ENCODE measurements at regions not wholly inside any gene's neighbourhood (a gene's known extent, or its start where the extent isn't known, plus 50 kb on each side); places are given as distances from the start of the nearest gene placed in this dataset.

DNA sequence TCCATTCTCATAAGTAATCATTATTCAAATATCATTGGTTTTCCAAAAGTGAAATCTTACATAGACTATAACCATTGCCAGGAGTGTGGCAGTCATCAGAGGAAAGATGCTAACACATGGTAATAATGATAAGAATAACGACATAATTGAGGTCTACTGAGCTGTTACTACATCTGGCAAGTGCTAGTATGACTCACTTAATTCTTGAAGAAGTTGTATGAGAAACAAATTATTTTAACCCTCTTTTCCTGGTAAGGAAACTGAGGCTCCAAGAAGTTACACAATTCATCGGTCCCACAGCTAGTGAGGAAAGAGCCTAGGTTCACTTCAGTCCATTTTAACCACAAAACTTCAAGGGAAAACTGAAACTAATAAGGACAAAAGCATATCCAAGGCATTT is 335.6 kb upstream of the BTBD3 start:
- no peak for TF ChIP-seq GATA2 (IDR thresholded peaks at IDR 0.05; ENCODE audit: low read depth, low read length)
- TF ChIP-seq GATA3 (IDR thresholded peaks at IDR 0.05; ENCODE audit: low read depth, low read length) = no peak

GRCh38 chr20:11585752-11586352 is 331.8 kb upstream of the BTBD3 start:
- TF ChIP-seq GATA3 (IDR thresholded peaks at IDR 0.05; ENCODE audit: low read depth, low read length) (no peak), GATA2 (IDR thresholded peaks at IDR 0.05; ENCODE audit: low read depth, low read length) (no peak)

- TF ChIP-seq GATA3 (IDR thresholded peaks at IDR 0.05; ENCODE audit: low read depth, low read length) (no peak), GATA2 (IDR thresholded peaks at IDR 0.05; ENCODE audit: low read depth, low read length) (no peak)
Measured at GRCh38 chr20:11588875-11589274, 328.8 kb upstream of the BTBD3 start.

GRCh38 chr20:11591965-11592364 is 325.7 kb upstream of the BTBD3 start:
- no peak for TF ChIP-seq GATA2 (IDR thresholded peaks at IDR 0.05; ENCODE audit: low read depth, low read length)
- no peak for TF ChIP-seq GATA3 (IDR thresholded peaks at IDR 0.05; ENCODE audit: low read depth, low read length)

- TF ChIP-seq GATA3 (IDR thresholded peaks at IDR 0.05; ENCODE audit: low read depth, low read length) (no peak), GATA2 (IDR thresholded peaks at IDR 0.05; ENCODE audit: low read depth, low read length) (no peak)
Measured at GRCh38 chr20:11604339-11604738, 313.4 kb upstream of the BTBD3 start.

DNA sequence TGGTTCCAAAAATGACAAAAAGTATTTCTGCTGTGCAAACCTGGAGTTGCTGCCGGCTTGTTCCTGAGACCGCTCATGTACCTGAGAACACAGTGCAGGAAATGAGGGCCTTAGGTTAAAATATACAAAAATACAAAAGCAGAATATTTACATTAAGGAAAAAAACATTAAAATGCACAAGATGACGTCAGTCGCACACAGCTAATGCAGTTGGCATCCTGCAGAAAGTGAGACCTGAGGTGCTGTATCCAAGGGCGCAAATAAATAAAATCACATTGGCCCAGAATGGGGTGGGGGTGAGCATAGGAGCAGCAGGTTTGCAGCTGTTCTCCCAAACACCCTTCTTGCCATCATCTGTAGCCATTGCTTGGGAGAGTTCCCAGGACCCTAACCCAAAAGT is 310.6 kb upstream of the BTBD3 start:
- TF ChIP-seq GATA3 (IDR thresholded peaks at IDR 0.05; ENCODE audit: low read depth, low read length) = no peak
- no peak for TF ChIP-seq GATA2 (IDR thresholded peaks at IDR 0.05; ENCODE audit: low read depth, low read length)

GRCh38 chr20:11608736-11609135 is 309.0 kb upstream of the BTBD3 start:
- TF ChIP-seq GATA2 (IDR thresholded peaks at IDR 0.05; ENCODE audit: low read depth, low read length) (no peak), GATA3 (IDR thresholded peaks at IDR 0.05; ENCODE audit: low read depth, low read length) (no peak)

- no peak for TF ChIP-seq GATA3 (IDR thresholded peaks at IDR 0.05; ENCODE audit: low read depth, low read length)
- no peak for TF ChIP-seq GATA2 (IDR thresholded peaks at IDR 0.05; ENCODE audit: low read depth, low read length)
Measured at GRCh38 chr20:11624704-11625103, 293.0 kb upstream of the BTBD3 start.

- no peak for TF ChIP-seq GATA2 (IDR thresholded peaks at IDR 0.05; ENCODE audit: low read depth, low read length)
- TF ChIP-seq GATA3 (IDR thresholded peaks at IDR 0.05; ENCODE audit: low read depth, low read length) = no peak
Measured at GRCh38 chr20:11626551-11626950, 291.1 kb upstream of the BTBD3 start.

- TF ChIP-seq GATA2 (IDR thresholded peaks at IDR 0.05; ENCODE audit: low read depth, low read length) (no peak), GATA3 (IDR thresholded peaks at IDR 0.05; ENCODE audit: low read depth, low read length) (no peak)
Measured at GRCh38 chr20:11642866-11643265, 274.8 kb upstream of the BTBD3 start.

GRCh38 chr20:11646359-11646758 is 271.3 kb upstream of the BTBD3 start:
- no peak for TF ChIP-seq GATA3 (IDR thresholded peaks at IDR 0.05; ENCODE audit: low read depth, low read length)
- no peak for TF ChIP-seq GATA2 (IDR thresholded peaks at IDR 0.05; ENCODE audit: low read depth, low read length)

- no peak for TF ChIP-seq GATA3 (IDR thresholded peaks at IDR 0.05; ENCODE audit: low read depth, low read length)
- no peak for TF ChIP-seq GATA2 (IDR thresholded peaks at IDR 0.05; ENCODE audit: low read depth, low read length)
Measured at GRCh38 chr20:11650566-11650965, 267.1 kb upstream of the BTBD3 start.

- TF ChIP-seq GATA3 (IDR thresholded peaks at IDR 0.05; ENCODE audit: low read depth, low read length) = no peak
- no peak for TF ChIP-seq GATA2 (IDR thresholded peaks at IDR 0.05; ENCODE audit: low read depth, low read length)
Measured at GRCh38 chr20:11651138-11651537, 266.6 kb upstream of the BTBD3 start.

DNA sequence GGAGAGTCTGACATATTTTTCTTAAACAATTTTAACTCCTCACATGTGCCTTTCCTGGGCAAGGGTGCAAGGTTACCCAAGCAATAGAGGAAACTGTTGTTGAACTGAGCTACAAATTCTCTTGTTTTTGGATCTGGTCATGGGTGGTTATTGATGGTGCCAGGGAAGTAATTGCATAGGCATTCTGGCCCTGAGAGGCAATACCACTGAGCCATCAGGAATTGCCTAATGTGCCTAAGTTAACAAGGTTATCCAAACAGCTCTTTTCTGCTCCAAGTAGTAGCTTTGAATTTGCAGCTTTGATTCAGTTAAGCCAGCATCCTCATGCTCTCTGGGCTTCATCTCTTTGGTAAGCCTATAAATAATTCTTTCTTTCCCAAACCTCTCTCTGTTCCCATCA is 266.0 kb upstream of the BTBD3 start:
- TF ChIP-seq GATA3 (IDR thresholded peaks at IDR 0.05; ENCODE audit: low read depth, low read length) (no peak), GATA2 (IDR thresholded peaks at IDR 0.05; ENCODE audit: low read depth, low read length) (no peak)

DNA sequence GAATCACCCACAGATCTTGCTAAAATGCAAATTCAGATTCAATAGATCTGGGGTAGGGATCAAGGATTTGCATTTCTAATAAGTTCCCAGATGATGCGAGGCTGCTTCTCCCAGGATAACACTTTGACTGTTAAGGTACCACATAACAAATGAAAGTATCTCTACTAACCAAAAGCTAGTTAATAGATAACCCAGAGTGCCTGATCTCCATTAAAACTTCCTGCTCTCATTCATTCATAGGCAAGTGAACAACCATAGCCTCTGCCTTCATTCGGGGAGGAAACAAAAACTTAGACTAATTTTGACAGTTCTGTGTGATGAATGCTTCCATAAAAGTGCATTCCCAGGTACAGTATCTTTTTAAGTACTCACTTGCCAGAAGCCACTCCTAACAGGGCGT is 265.6 kb upstream of the BTBD3 start:
- TF ChIP-seq GATA2 (IDR thresholded peaks at IDR 0.05; ENCODE audit: low read depth, low read length) = no peak
- no peak for TF ChIP-seq GATA3 (IDR thresholded peaks at IDR 0.05; ENCODE audit: low read depth, low read length)

DNA sequence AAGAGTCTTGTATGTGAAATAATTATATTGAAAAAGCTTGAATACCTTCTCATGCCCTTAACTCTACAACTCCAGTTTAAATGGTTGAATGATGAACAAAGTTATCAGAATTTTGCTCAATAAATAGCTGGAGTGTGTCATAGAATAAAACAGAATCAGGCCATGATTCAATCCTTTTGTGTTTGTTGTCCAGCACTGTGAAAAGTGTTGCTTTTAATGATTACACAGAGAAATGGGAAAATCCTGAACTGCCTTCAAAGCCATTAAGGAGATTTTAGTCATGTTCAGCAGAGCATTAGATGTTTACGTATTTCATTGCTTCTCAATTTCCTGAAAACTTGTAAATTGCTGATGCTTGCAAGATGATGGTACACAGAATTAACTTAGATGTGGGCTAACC is 262.9 kb upstream of the BTBD3 start:
- no peak for TF ChIP-seq GATA2 (IDR thresholded peaks at IDR 0.05; ENCODE audit: low read depth, low read length)
- TF ChIP-seq GATA3 (IDR thresholded peaks at IDR 0.05; ENCODE audit: low read depth, low read length) = no peak

Measured in SH-SY5Y (cell line).